GM19351 (cell line): ENCODE measurements at regions not wholly inside any gene's neighbourhood (a gene's known extent, or its start where the extent isn't known, plus 50 kb on each side); places are given as distances from the start of the nearest gene placed in this dataset.

Experiments
- ATAC-seq: cut with Tn5 transposase; IDR thresholded peaks from one replicate; pipeline ENCODE4 v1.9.1; 2021; ENCODE audit warnings: mild to moderate bottlenecking, moderate library complexity; ENCODE audit not compliant: unreplicated experiment

- ATAC-seq: no peak
These were observed 89.8 kb downstream of the C16orf95 start for GRCh38 chr16:87227296-87227951.

- ATAC-seq: no peak
These were observed 88.8 kb downstream of the C16orf95 start for GRCh38 chr16:87228363-87228762.

- no peak for ATAC-seq
These were observed 87.7 kb downstream of the C16orf95 start for GRCh38 chr16:87229230-87230188.

- ATAC-seq: no peak
These were observed 86.6 kb downstream of the C16orf95 start for GRCh38 chr16:87230571-87230970.

GRCh38 chr16:87231295-87231694, 85.9 kb downstream of the C16orf95 start:
- ATAC-seq: no peak

GRCh38 chr16:87231911-87232310, 85.3 kb downstream of the C16orf95 start:
- no peak for ATAC-seq

- ATAC-seq: no peak
These were observed 83.3 kb downstream of the C16orf95 start for GRCh38 chr16:87233928-87234327.

- ATAC-seq: no peak
These were observed 82.6 kb downstream of the C16orf95 start for GRCh38 chr16:87234601-87235000.

- peak; percentile 31 for ATAC-seq
These were observed 81.2 kb downstream of the C16orf95 start for GRCh38 chr16:87235810-87236515.

- ATAC-seq: no peak
These were observed 80.6 kb downstream of the C16orf95 start for GRCh38 chr16:87236516-87237115.

- no peak for ATAC-seq
These were observed 78.9 kb downstream of the C16orf95 start for GRCh38 chr16:87238361-87238715.

- no peak for ATAC-seq
These were observed 77.6 kb downstream of the C16orf95 start for GRCh38 chr16:87239545-87239944.

GRCh38 chr16:87240211-87241136, 76.7 kb downstream of the C16orf95 start:
- ATAC-seq: no peak

GRCh38 chr16:87241137-87241771, 75.9 kb downstream of the C16orf95 start:
- ATAC-seq: no peak

GRCh38 chr16:87243478-87243877, 73.7 kb downstream of the C16orf95 start:
- ATAC-seq: no peak

- ATAC-seq: no peak
These were observed 72.5 kb downstream of the C16orf95 start for GRCh38 chr16:87244636-87245197.

- no peak for ATAC-seq
These were observed 71.7 kb downstream of the C16orf95 start for GRCh38 chr16:87245511-87245910.

- no peak for ATAC-seq
These were observed 70.7 kb downstream of the C16orf95 start for GRCh38 chr16:87246269-87247065.
